ENCODE measurements at regions not wholly inside any gene's neighbourhood (a gene's known extent, or its start where the extent isn't known, plus 50 kb on each side); places are given as distances from the start of the nearest gene placed in this dataset.

- no peak for TF ChIP-seq CTCF (IDR thresholded peaks at IDR 0.05)
- no peak for TF ChIP-seq ZFX (IDR thresholded peaks at IDR 0.05; ENCODE audit: borderline replicate concordance)
Measured at GRCh38 chr10:71021402-71021801, 133.0 kb upstream of the PCBD1 start.
